Upper lobe of left lung (tissue), 6 donors: ENCODE measurements at regions not wholly inside any gene's neighbourhood (a gene's known extent, or its start where the extent isn't known, plus 50 kb on each side); places are given as distances from the start of the nearest gene placed in this dataset.
A peak's percentile ranks its signal among the peaks of the same experiment; 100 is the strongest.

Experiments
- ATAC-seq, 2 donors: fragments of 200-7000 bp; cut with Tn5 transposase; one replicate each; pipeline ENCODE4 v1.9.1; 2022; ENCODE audit warnings: mild to moderate bottlenecking in 2 of 2, moderate library complexity in 2 of 2; ENCODE audit not compliant: low FRiP score in 2 of 2
- DNase-seq, 2 donors: peaks; one replicate each; pipeline ENCODE4 v3.0.0-alpha.2; 2019 to 2020
- H3K27ac ChIP-seq, 4 donors: fragments of 200-600 bp; sonication (generic); one replicate each; pipeline ENCODE4 v1.5.1; 2016 to 2019
- H3K27me3 ChIP-seq, 4 donors: fragments of 200-600 bp; sonication (generic); one replicate each; pipeline ENCODE4 v1.5.1; 2017 to 2019
- H3K36me3 ChIP-seq, 4 donors: fragments of 200-600 bp; sonication (generic); one replicate each; pipeline ENCODE4 v1.5.1; 2016 to 2019
- H3K4me1 ChIP-seq, 4 donors: fragments of 200-600 bp; sonication (generic); one replicate each; pipeline ENCODE4 v1.5.1; 2018 to 2019
- H3K4me3 ChIP-seq, 4 donors: fragments of 200-600 bp; sonication (generic); one replicate each; pipeline ENCODE4 v1.5.1; 2017 to 2019; ENCODE audit warnings: mild to moderate bottlenecking in 2 of 4, moderate library complexity in 1 of 4
- H3K9me3 ChIP-seq, 4 donors: fragments of 200-600 bp; sonication (generic); one replicate each; pipeline ENCODE4 v1.5.1; 2018 to 2019
- EP300 ChIP-seq, 4 donors: sonication (generic); formaldehyde crosslinking; IDR thresholded peaks; one replicate each; pipeline ENCODE4 v1.5.1; 2017; ENCODE audit warnings: antibody characterized with exemption in 4 of 4, control low read depth in 2 of 4
- POLR2A ChIP-seq, 4 donors: fragments of 450-650 bp; IDR thresholded peaks; one replicate each; pipeline ENCODE4 v1.5.1; 2016 to 2017; ENCODE audit warnings: antibody characterized with exemption in 4 of 4, mild to moderate bottlenecking in 2 of 4
- POLR2AphosphoS5 ChIP-seq, 2 donors: sonication (generic); formaldehyde crosslinking; IDR thresholded peaks; one replicate each; pipeline ENCODE4 v1.5.1; 2017; ENCODE audit warnings: antibody characterized with exemption in 2 of 2
- WGBS, 2 donors: methylation state at CpG; one replicate each; pipeline ENCODE4 v1.1.5; 2017 to 2018; 5-methylcytosine and 5-hydroxymethylcytosine counted together
- TF ChIP-seq, protein P1 (sequence below), 6 experiments: fragments of 450-650 bp in 4 of 6; fragments of 200-600 bp in 2 of 6; sonication (generic) in 2 of 6; IDR thresholded peaks; one replicate each; pipeline ENCODE4 v1.5.1; 2016 to 2019; ENCODE audit warnings: antibody characterized with exemption in 6 of 6
- donor health status: DM: no; HTN: no; CAD: no; lungs with moderate emphysema.
- donor health status: DM: no; HTN: yes; CAD: no; lungs with severe emphysema.

DNA sequence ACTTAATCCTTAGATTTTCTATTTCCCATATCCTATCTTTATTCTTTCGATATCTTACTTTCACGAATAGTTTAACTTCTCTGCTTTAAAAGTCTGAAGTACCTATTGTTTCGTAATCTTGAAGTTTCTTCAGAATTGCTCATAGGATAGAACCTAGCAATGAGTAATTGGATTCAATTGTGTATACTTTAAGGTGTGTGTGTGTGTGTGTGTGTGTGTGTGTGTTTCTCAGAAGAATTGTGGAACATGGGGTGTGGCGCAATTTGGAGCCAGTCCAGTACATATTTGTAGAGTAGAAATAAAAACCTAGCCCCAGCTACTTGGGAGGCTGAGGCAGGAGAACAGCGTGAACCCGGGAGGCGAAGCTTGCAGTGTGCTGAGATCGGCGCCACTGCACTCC, 897.6 kb downstream of the BCL11A start:
- no peak overlapping the region for H3K4me3 ChIP-seq
- no peak overlapping the region for H3K27ac ChIP-seq
- peak; percentile 6 to 71 for DNase-seq
- no peaks in the 10 kb centered on the region for H3K36me3 ChIP-seq
- 64 to 78% methylated on average over 9 of the region's 9 CpGs for WGBS, 2 donors
- H3K27me3 ChIP-seq = no peaks in the 10 kb centered on the region
- no peaks in the 10 kb centered on the region for H3K9me3 ChIP-seq
- no peaks in the 10 kb centered on the region for H3K4me1 ChIP-seq
- no peak for TF ChIP-seq EP300 (IDR thresholded peaks at IDR 0.05)
- TF ChIP-seq, protein P1, sequence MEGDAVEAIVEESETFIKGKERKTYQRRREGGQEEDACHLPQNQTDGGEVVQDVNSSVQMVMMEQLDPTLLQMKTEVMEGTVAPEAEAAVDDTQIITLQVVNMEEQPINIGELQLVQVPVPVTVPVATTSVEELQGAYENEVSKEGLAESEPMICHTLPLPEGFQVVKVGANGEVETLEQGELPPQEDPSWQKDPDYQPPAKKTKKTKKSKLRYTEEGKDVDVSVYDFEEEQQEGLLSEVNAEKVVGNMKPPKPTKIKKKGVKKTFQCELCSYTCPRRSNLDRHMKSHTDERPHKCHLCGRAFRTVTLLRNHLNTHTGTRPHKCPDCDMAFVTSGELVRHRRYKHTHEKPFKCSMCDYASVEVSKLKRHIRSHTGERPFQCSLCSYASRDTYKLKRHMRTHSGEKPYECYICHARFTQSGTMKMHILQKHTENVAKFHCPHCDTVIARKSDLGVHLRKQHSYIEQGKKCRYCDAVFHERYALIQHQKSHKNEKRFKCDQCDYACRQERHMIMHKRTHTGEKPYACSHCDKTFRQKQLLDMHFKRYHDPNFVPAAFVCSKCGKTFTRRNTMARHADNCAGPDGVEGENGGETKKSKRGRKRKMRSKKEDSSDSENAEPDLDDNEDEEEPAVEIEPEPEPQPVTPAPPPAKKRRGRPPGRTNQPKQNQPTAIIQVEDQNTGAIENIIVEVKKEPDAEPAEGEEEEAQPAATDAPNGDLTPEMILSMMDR (IDR thresholded peaks at IDR 0.05) = no peak
- peak; percentile 47 to 84 for ATAC-seq

- H3K36me3 ChIP-seq = no peaks in the 10 kb centered on the region
- no peaks in the 10 kb centered on the region for H3K9me3 ChIP-seq
- DNase-seq (no peak), ATAC-seq (peak in 1 of 2 donors; percentile 30)
- TF ChIP-seq, protein P1 (IDR thresholded peaks at IDR 0.05) = no peak
- TF ChIP-seq POLR2AphosphoS5 (IDR thresholded peaks at IDR 0.05) = no peak
- no peak for TF ChIP-seq POLR2A (IDR thresholded peaks at IDR 0.05)
- TF ChIP-seq EP300 (IDR thresholded peaks at IDR 0.05) = no peak
- no peak overlapping the region for H3K27ac ChIP-seq
- H3K4me3 ChIP-seq = no peak overlapping the region
- 44 to 52% methylated on average over 4 of the region's 4 CpGs for WGBS, 2 donors
- no peaks in the 10 kb centered on the region for H3K4me1 ChIP-seq
- H3K27me3 ChIP-seq = no peaks in the 10 kb centered on the region
These were observed 898.7 kb downstream of the BCL11A start for GRCh38 chr2:59654710-59655109.

GRCh38 chr2:59653164-59653563, 900.3 kb downstream of the BCL11A start:
- Histone ChIP-seq H3K36me3 (no peaks in the 10 kb centered on the region), H3K27me3 (no peaks in the 10 kb centered on the region), H3K4me3 (no peak overlapping the region), H3K27ac (no peak overlapping the region), H3K4me1 (no peaks in the 10 kb centered on the region), H3K9me3 (no peaks in the 10 kb centered on the region)
- ATAC-seq (no peak), DNase-seq (no peak)
- TF ChIP-seq POLR2AphosphoS5 (IDR thresholded peaks at IDR 0.05) = no peak
- TF ChIP-seq, protein P1 (IDR thresholded peaks at IDR 0.05) = no peak
- TF ChIP-seq EP300 (IDR thresholded peaks at IDR 0.05) = no peak
- no peak for TF ChIP-seq POLR2A (IDR thresholded peaks at IDR 0.05)
- WGBS, 2 donors = 44 to 96% methylated on average over 2 of the region's 2 CpGs

- WGBS, 2 donors = 65 to 70% methylated on average over 1 of the region's 1 CpG
- ATAC-seq = no peak
- DNase-seq = no peak
- Histone ChIP-seq H3K9me3 (no peaks in the 10 kb centered on the region), H3K27me3 (no peaks in the 10 kb centered on the region), H3K36me3 (no peaks in the 10 kb centered on the region), H3K4me1 (no peaks in the 10 kb centered on the region), H3K27ac (no peak overlapping the region), H3K4me3 (no peak overlapping the region)
- no peak for TF ChIP-seq EP300 (IDR thresholded peaks at IDR 0.05)
- TF ChIP-seq, protein P1 (IDR thresholded peaks at IDR 0.05) = no peak
- TF ChIP-seq POLR2AphosphoS5 (IDR thresholded peaks at IDR 0.05) = no peak
- no peak for TF ChIP-seq POLR2A (IDR thresholded peaks at IDR 0.05)
These were observed 922.7 kb downstream of the BCL11A start for GRCh38 chr2:59630789-59631188.

GRCh38 chr2:59627599-59627998, 925.9 kb downstream of the BCL11A start:
- TF ChIP-seq POLR2AphosphoS5 (IDR thresholded peaks at IDR 0.05) (no peak), EP300 (IDR thresholded peaks at IDR 0.05) (no peak), POLR2A (IDR thresholded peaks at IDR 0.05) (no peak)
- TF ChIP-seq, protein P1 (IDR thresholded peaks at IDR 0.05) = no peak
- H3K4me3 ChIP-seq = no peak overlapping the region
- H3K36me3 ChIP-seq = no peaks in the 10 kb centered on the region
- DNase-seq (no peak), ATAC-seq (no peak)
- no peaks in the 10 kb centered on the region for H3K4me1 ChIP-seq
- H3K9me3 ChIP-seq = no peaks in the 10 kb centered on the region
- no peak overlapping the region for H3K27ac ChIP-seq
- no peaks in the 10 kb centered on the region for H3K27me3 ChIP-seq
- 0 to 70% methylated on average over 1 of the region's 1 CpG for WGBS, 2 donors
